OCI-LY7 (cell line): ENCODE measurements at regions not wholly inside any gene's neighbourhood (a gene's known extent, or its start where the extent isn't known, plus 50 kb on each side); places are given as distances from the start of the nearest gene placed in this dataset.

Experiments used
- BruUV-seq: library from RNA; stranded (reverse); fragments of 400-500 nt; replicated peaks from 2 replicates; lab custom pipeline; 2021; lab: Mats Ljungman, UMichigan
- CTCF ChIA-PET: fragments of 300-600 bp; sonication (Branson Sonifier 250); formaldehyde crosslinking; loops from one replicate; lab custom pipeline; 2022; ENCODE audit warnings: antibody characterized with exemption; ENCODE audit not compliant: unreplicated experiment; lab: Charles Lee
- POLR2A ChIA-PET: fragments of 300-600 bp; sonication (Branson Sonifier 250); formaldehyde crosslinking; loops from one replicate; lab custom pipeline; 2022; ENCODE audit warnings: antibody characterized with exemption; lab: Charles Lee
- DNase-seq: peaks from one replicate; pipeline ENCODE4 v3.0.0-alpha.2; 2015; ENCODE audit warnings: low spot score
- H2AFZ ChIP-seq: fragments of 200-600 bp; sonication (generic), shearing (Covaris generic); 2 replicates; pipeline ENCODE4 v1.6.1; 2014; ENCODE audit warnings: mild to moderate bottlenecking, antibody characterized with exemption, low read length, moderate library complexity
- H3K27ac ChIP-seq: fragments of 200-600 bp; sonication (generic); 2 replicates; pipeline ENCODE4 v1.5.1; 2014; ENCODE audit warnings: mixed run types, low read depth, mild to moderate bottlenecking, moderate library complexity, low read length, inconsistent platforms; ENCODE audit not compliant: poor library complexity, severe bottlenecking
- H3K36me3 ChIP-seq: fragments of 200-600 bp; sonication (generic); 2 replicates; pipeline ENCODE4 v1.6.1; 2014; ENCODE audit warnings: mild to moderate bottlenecking, antibody characterized with exemption, low read length, moderate library complexity, mixed read lengths; ENCODE audit not compliant: insufficient read depth
- H3K4me1 ChIP-seq: fragments of 200-600 bp; sonication (generic); 2 replicates; pipeline ENCODE4 v1.5.1; 2014; ENCODE audit warnings: mild to moderate bottlenecking, low read length; ENCODE audit not compliant: insufficient read depth, poor library complexity, severe bottlenecking
- H3K4me2 ChIP-seq: fragments of 200-600 bp; sonication (generic); 2 replicates; pipeline ENCODE4 v1.6.1; 2014; ENCODE audit warnings: mild to moderate bottlenecking, low read length
- H3K4me3 ChIP-seq: fragments of 200-600 bp; sonication (generic); 2 replicates; pipeline ENCODE4 v1.5.1; 2014; ENCODE audit warnings: mild to moderate bottlenecking, low read depth, low read length; ENCODE audit not compliant: poor library complexity, severe bottlenecking
- H3K79me2 ChIP-seq: fragments of 200-600 bp; sonication (generic); 2 replicates; pipeline ENCODE4 v1.6.1; 2016; ENCODE audit warnings: low read depth, mild to moderate bottlenecking, low read length, moderate library complexity, mixed read lengths; ENCODE audit not compliant: insufficient read depth
- H3K9me2 ChIP-seq: fragments of 200-600 bp; sonication (generic); 2 replicates; pipeline ENCODE4 v1.6.1; 2016; ENCODE audit warnings: mild to moderate bottlenecking, low read length, mixed read lengths; ENCODE audit not compliant: insufficient read depth
- H3K9me3 ChIP-seq: fragments of 200-600 bp; sonication (generic); 2 replicates; pipeline ENCODE4 v1.6.1; 2014; ENCODE audit warnings: mild to moderate bottlenecking, mixed run types, low read length, mixed read lengths
- H4K20me1 ChIP-seq: fragments of 200-600 bp; sonication (generic); 2 replicates; pipeline ENCODE4 v1.6.1; 2014; ENCODE audit warnings: mild to moderate bottlenecking, antibody characterized with exemption, low read length, moderate library complexity, mixed read lengths; ENCODE audit not compliant: insufficient read depth
- EZH2phosphoT487 ChIP-seq: fragments of 200-600 bp; sonication (generic); IDR thresholded peaks from 2 replicates; pipeline ENCODE4 v1.6.1; 2018; ENCODE audit warnings: low read depth, borderline replicate concordance, mild to moderate bottlenecking, mixed run types, antibody characterized with exemption, low read length, moderate library complexity, mixed read lengths
- intact Hi-C: fragments of 100-400 bp; cut with micrococcal nuclease; formaldehyde crosslinking; loops from one replicate; pipeline ENCODE4 v1.10.0; 2022; ENCODE audit not compliant: unreplicated experiment
- TF ChIP-seq, protein P1 (sequence below): fragments of 200-600 bp; sonication (generic); conservative IDR thresholded peaks from 2 replicates; pipeline ENCODE4 v1.5.1; 2014; ENCODE audit warnings: mild to moderate bottlenecking, antibody characterized with exemption, low read length, moderate library complexity, mixed read lengths

DNA sequence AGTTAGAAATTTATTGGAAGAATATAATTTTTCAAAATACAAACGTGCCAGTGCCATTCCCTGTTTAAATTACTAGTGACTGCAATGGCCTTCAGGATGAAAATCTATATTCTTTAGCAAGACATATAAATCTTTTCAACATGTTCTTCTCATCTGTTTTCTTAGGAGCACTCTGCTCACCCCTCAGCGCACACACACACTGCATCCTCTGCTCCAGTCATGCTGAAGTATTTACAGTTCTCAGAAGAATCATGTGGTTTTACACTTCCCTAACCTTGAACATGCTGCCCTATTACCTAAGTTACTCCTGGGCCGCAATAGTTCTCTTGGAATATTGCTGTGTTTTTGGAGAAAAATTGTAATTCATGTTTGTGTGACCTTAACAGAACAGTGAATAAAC, 820.6 kb downstream of the CDH8 start:
- no peaks in the 10 kb centered on the region for H3K9me3 ChIP-seq
- intact Hi-C loops, result no loop called here
- no peaks in the 10 kb centered on the region for H3K79me2 ChIP-seq
- peak overlapping the region; percentile 35; the same call in 1 of the 2 replicates for H2AFZ ChIP-seq
- BruUV-seq, result no TSS peak
- H3K36me3 ChIP-seq, result no peaks in the 10 kb centered on the region
- no peak overlapping the region for H3K4me3 ChIP-seq
- peak; percentile 12 for DNase-seq
- POLR2A ChIA-PET, result no interaction called here
- peak overlapping the region; percentile 18 for H3K4me2 ChIP-seq
- CTCF ChIA-PET, result no interaction called here
- H3K9me2 ChIP-seq, result no peaks in the 10 kb centered on the region
- no peaks in the 10 kb centered on the region for H4K20me1 ChIP-seq
- no peak for TF ChIP-seq EZH2phosphoT487
- TF ChIP-seq, protein P1, sequence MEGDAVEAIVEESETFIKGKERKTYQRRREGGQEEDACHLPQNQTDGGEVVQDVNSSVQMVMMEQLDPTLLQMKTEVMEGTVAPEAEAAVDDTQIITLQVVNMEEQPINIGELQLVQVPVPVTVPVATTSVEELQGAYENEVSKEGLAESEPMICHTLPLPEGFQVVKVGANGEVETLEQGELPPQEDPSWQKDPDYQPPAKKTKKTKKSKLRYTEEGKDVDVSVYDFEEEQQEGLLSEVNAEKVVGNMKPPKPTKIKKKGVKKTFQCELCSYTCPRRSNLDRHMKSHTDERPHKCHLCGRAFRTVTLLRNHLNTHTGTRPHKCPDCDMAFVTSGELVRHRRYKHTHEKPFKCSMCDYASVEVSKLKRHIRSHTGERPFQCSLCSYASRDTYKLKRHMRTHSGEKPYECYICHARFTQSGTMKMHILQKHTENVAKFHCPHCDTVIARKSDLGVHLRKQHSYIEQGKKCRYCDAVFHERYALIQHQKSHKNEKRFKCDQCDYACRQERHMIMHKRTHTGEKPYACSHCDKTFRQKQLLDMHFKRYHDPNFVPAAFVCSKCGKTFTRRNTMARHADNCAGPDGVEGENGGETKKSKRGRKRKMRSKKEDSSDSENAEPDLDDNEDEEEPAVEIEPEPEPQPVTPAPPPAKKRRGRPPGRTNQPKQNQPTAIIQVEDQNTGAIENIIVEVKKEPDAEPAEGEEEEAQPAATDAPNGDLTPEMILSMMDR, result no peak
- peak overlapping the region; percentile 9 for H3K27ac ChIP-seq
- H3K4me1 ChIP-seq, result peaks cover 22% of the 10 kb centered on the region

GRCh38 chr16:61214780-61215179, 821.5 kb downstream of the CDH8 start:
- TF ChIP-seq EZH2phosphoT487, result no peak
- TF ChIP-seq, protein P1, result no peak
- Histone ChIP-seq H3K27ac (no peak overlapping the region), H3K9me2 (no peaks in the 10 kb centered on the region), H3K79me2 (no peaks in the 10 kb centered on the region), H3K4me1 (peaks cover 22% of the 10 kb centered on the region), H3K4me2 (no peak overlapping the region), H3K36me3 (no peaks in the 10 kb centered on the region), H3K9me3 (no peaks in the 10 kb centered on the region), H3K4me3 (no peak overlapping the region), H4K20me1 (no peaks in the 10 kb centered on the region), H2AFZ (peak overlapping the region; percentile 42; the same call in 1 of the 2 replicates)
- ChIA-PET CTCF (no interaction called here), POLR2A (no interaction called here)
- no peak for DNase-seq
- intact Hi-C loops, result no loop called here
- BruUV-seq, result no TSS peak

- H3K4me1 ChIP-seq, result peaks cover 6% of the 10 kb centered on the region
- no peaks in the 10 kb centered on the region for H3K9me3 ChIP-seq
- no peak overlapping the region for H3K4me2 ChIP-seq
- POLR2A ChIA-PET, result no interaction called here
- no peak for DNase-seq
- intact Hi-C loops, result no loop called here
- TF ChIP-seq EZH2phosphoT487, result no peak
- TF ChIP-seq, protein P1, result no peak
- H3K4me3 ChIP-seq, result no peak overlapping the region
- no peaks in the 10 kb centered on the region for H3K9me2 ChIP-seq
- CTCF ChIA-PET, result no interaction called here
- H3K27ac ChIP-seq, result no peak overlapping the region
- BruUV-seq, result no TSS peak
- H4K20me1 ChIP-seq, result no peaks in the 10 kb centered on the region
- no peaks in the 10 kb centered on the region for H3K79me2 ChIP-seq
- no peaks in the 10 kb centered on the region for H3K36me3 ChIP-seq
- H2AFZ ChIP-seq, result no peak overlapping the region
Observed at GRCh38 chr16:61210076-61210475, 826.2 kb downstream of the CDH8 start.
